Astrocyte (in vitro differentiated cells and primary cell): ENCODE measurements at regions not wholly inside any gene's neighbourhood (a gene's known extent, or its start where the extent isn't known, plus 50 kb on each side); places are given as distances from the start of the nearest gene placed in this dataset.

Source experiments
- CTCF ChIP-seq: IDR thresholded peaks from 2 replicates; pipeline ENCODE4 v1.5.1; 2011; ENCODE audit warnings: low read depth, mild to moderate bottlenecking, inconsistent platforms, low read length, moderate library complexity; ENCODE audit not compliant: insufficient read depth
- EZH2 ChIP-seq: IDR thresholded peaks from 2 replicates; pipeline ENCODE4 v1.6.1; 2012; ENCODE audit warnings: mild to moderate bottlenecking, low read length, inconsistent platforms; ENCODE audit not compliant: insufficient read depth

- TF ChIP-seq EZH2 (no peak), CTCF (no peak)
Observed at GRCh38 chr2:236774171-236774570, 204.5 kb downstream of the ACKR3 start.
